H1 (cell line): ENCODE measurements at regions not wholly inside any gene's neighbourhood (a gene's known extent, or its start where the extent isn't known, plus 50 kb on each side); places are given as distances from the start of the nearest gene placed in this dataset.

ENCODE experiments used
- CTCF ChIA-PET: fragments of 300-600 bp; sonication (Branson Sonifier 250); formaldehyde crosslinking; loops from one replicate; lab custom pipeline; 2021; ENCODE audit not compliant: partially characterized antibody; lab: Charles Lee
- POLR2A ChIA-PET: fragments of 300-600 bp; sonication (Branson Sonifier 250); formaldehyde crosslinking; loops from one replicate; lab custom pipeline; 2021; ENCODE audit warnings: inconsistent platforms; ENCODE audit not compliant: partially characterized antibody; lab: Charles Lee
- DNase-seq, 2 experiments: peaks; one replicate each; pipeline versions ENCODE4 v3.0.0 to v3.0.0-alpha.2; 2010 to 2022; ENCODE audit warnings: low spot score in 2 of 2, low read depth in 1 of 2, mixed read lengths in 1 of 2
- FAIRE-seq: peaks from 2 replicates; lab custom pipeline; 2011; peaks lifted over from hg19 to GRCh38; lab: Jason Lieb, UNC
- H2AFZ ChIP-seq: 2 replicates; pipeline ENCODE4 v1.8.1; 2012; ENCODE audit warnings: low read length, inconsistent platforms
- H2AK5ac ChIP-seq: 2 replicates; pipeline ENCODE4 v1.6.1; 2013; ENCODE audit warnings: low read depth, low read length
- H2BK120ac ChIP-seq: replicated peaks from 2 replicates; pipeline ENCODE3; 2013; ENCODE audit warnings: low read depth, low read length, inconsistent platforms
- H2BK12ac ChIP-seq: 2 replicates; pipeline ENCODE4 v1.6.1; 2013; ENCODE audit warnings: low read depth, low read length
- H2BK15ac ChIP-seq: 2 replicates; pipeline ENCODE4 v1.6.1; 2013; ENCODE audit warnings: low read length
- H2BK20ac ChIP-seq: 2 replicates; pipeline ENCODE4 v1.6.1; 2013; ENCODE audit warnings: low read length
- H2BK5ac ChIP-seq: 2 replicates; pipeline ENCODE4 v1.6.1; 2013; ENCODE audit warnings: low read depth, low read length
- H3K14ac ChIP-seq: 2 replicates; pipeline ENCODE4 v1.6.1; 2013; ENCODE audit warnings: inconsistent platforms; ENCODE audit not compliant: insufficient read length
- H3K18ac ChIP-seq: 2 replicates; pipeline ENCODE4 v1.6.1; 2013; ENCODE audit warnings: low read length; ENCODE audit errors: extremely low read depth
- H3K23ac ChIP-seq: 2 replicates; pipeline ENCODE4 v1.6.1; 2013; ENCODE audit warnings: inconsistent platforms; ENCODE audit not compliant: insufficient read length
- H3K23me2 ChIP-seq: 2 replicates; pipeline ENCODE4 v1.6.1; 2013; ENCODE audit warnings: low read depth, low read length
- H3K27ac ChIP-seq: 2 replicates; pipeline ENCODE4 v1.6.1; 2011; ENCODE audit warnings: low read depth, low read length, inconsistent platforms
- H3K27me3 ChIP-seq, 4 experiments: replicated peaks in 1 of 4; 1 replicate in 1 of 4; 2 replicates in 3 of 4; pipeline versions ENCODE4 v1.6.1 to v1.8.1; 2011 to 2013; ENCODE audit warnings: low read length in 3 of 4, mild to moderate bottlenecking in 3 of 4, inconsistent platforms in 2 of 4, mixed read lengths in 2 of 4, moderate library complexity in 1 of 4; ENCODE audit not compliant: control insufficient read depth in 3 of 4, insufficient read depth in 3 of 4; ENCODE audit errors: extremely low read depth in 1 of 4
- H3K36me3 ChIP-seq, 4 experiments: 2 replicates each; pipeline versions ENCODE4 v1.6.1 to v1.8.1; 2011 to 2013; ENCODE audit warnings: mild to moderate bottlenecking in 4 of 4, low read length in 3 of 4, moderate library complexity in 2 of 4, control low read depth in 1 of 4, inconsistent platforms in 1 of 4; ENCODE audit not compliant: insufficient read depth in 4 of 4, control insufficient read depth in 2 of 4
- H3K4ac ChIP-seq: replicated peaks from 2 replicates; pipeline ENCODE3; 2013; ENCODE audit warnings: low read length, low read depth, mixed read lengths, inconsistent platforms; ENCODE audit not compliant: insufficient read length
- H3K4me1 ChIP-seq, 4 experiments: replicated peaks in 1 of 4; 1 replicate in 1 of 4; 2 replicates in 3 of 4; pipeline versions ENCODE4 v1.6.1 to v1.8.1; 2011 to 2013; ENCODE audit warnings: low read length in 3 of 4, inconsistent platforms in 2 of 4, mixed read lengths in 1 of 4; ENCODE audit not compliant: insufficient read depth in 4 of 4, control insufficient read depth in 3 of 4
- H3K4me2 ChIP-seq, 2 experiments: 2 replicates each; pipeline versions ENCODE4 v1.6.1 to v1.8.1; 2011 to 2013; ENCODE audit warnings: low read depth in 2 of 2, low read length in 2 of 2, control low read depth in 1 of 2, inconsistent platforms in 1 of 2, mild to moderate bottlenecking in 1 of 2; ENCODE audit not compliant: insufficient read depth in 1 of 2
- H3K4me3 ChIP-seq, 4 experiments: fragments of 200-600, 300-600 bp in 1 of 4; sonication (generic), shearing (Covaris generic), sonication (Bioruptor Twin) in 1 of 4; 2 replicates each; pipeline versions ENCODE4 v1.5.1 to v1.8.1; 2011 to 2016; ENCODE audit warnings: low read length in 4 of 4, low read depth in 3 of 4, control low read depth in 2 of 4, inconsistent platforms in 2 of 4, mild to moderate bottlenecking in 2 of 4, mixed read lengths in 1 of 4, moderate library complexity in 1 of 4; ENCODE audit not compliant: insufficient read depth in 2 of 4; ENCODE audit errors: extremely low read depth in 1 of 4
- H3K56ac ChIP-seq: replicated peaks from 2 replicates; pipeline ENCODE3; 2013; ENCODE audit warnings: low read depth, mild to moderate bottlenecking, mixed read lengths, low read length, inconsistent platforms; ENCODE audit not compliant: insufficient read length
- H3K79me1 ChIP-seq: 2 replicates; pipeline ENCODE4 v1.6.1; 2013; ENCODE audit warnings: low read depth, low read length, control low read depth
- H3K79me2 ChIP-seq, 2 experiments: 2 replicates each; pipeline versions ENCODE4 v1.6.1 to v1.8.1; 2012 to 2013; ENCODE audit warnings: low read length in 2 of 2, mild to moderate bottlenecking in 2 of 2, inconsistent platforms in 1 of 2; ENCODE audit not compliant: insufficient read depth in 2 of 2, control insufficient read depth in 1 of 2
- H3K9ac ChIP-seq, 4 experiments: replicated peaks in 1 of 4; 1 replicate in 1 of 4; 2 replicates in 3 of 4; pipeline versions ENCODE4 v1.6.1 to v1.8.1; 2011 to 2013; ENCODE audit warnings: low read depth in 3 of 4, low read length in 3 of 4, control low read depth in 2 of 4, mild to moderate bottlenecking in 2 of 4, moderate library complexity in 2 of 4, inconsistent platforms in 1 of 4; ENCODE audit errors: extremely low read depth in 1 of 4
- H3K9me3 ChIP-seq, 2 experiments: 2 replicates each; pipeline versions ENCODE4 v1.6.1 to v1.8.1; 2012 to 2013; ENCODE audit warnings: mild to moderate bottlenecking in 2 of 2, moderate library complexity in 2 of 2, control low read depth in 1 of 2, inconsistent platforms in 1 of 2, low read depth in 1 of 2, low read length in 1 of 2, mixed read lengths in 1 of 2; ENCODE audit not compliant: insufficient read depth in 2 of 2
- H4K20me1 ChIP-seq, 2 experiments: replicated peaks in 1 of 2; 2 replicates each; pipeline versions ENCODE3 to v1.8.1; 2011 to 2013; ENCODE audit warnings: inconsistent platforms in 2 of 2, low read length in 2 of 2, mild to moderate bottlenecking in 1 of 2; ENCODE audit not compliant: insufficient read depth in 2 of 2, control insufficient read depth in 1 of 2
- H4K5ac ChIP-seq: 2 replicates; pipeline ENCODE4 v1.6.1; 2013; ENCODE audit warnings: low read length, low read depth, mixed read lengths, inconsistent platforms; ENCODE audit not compliant: insufficient read length
- H4K8ac ChIP-seq: 2 replicates; pipeline ENCODE4 v1.8.0; 2013; ENCODE audit warnings: mild to moderate bottlenecking, moderate library complexity, low read length, inconsistent platforms; ENCODE audit not compliant: insufficient read depth; ENCODE audit errors: extremely low read depth
- H4K91ac ChIP-seq: replicated peaks from 2 replicates; pipeline ENCODE3; 2013; ENCODE audit warnings: low read length, mixed read lengths, inconsistent platforms; ENCODE audit not compliant: insufficient read length
- RNF2 ChIP-seq: fragments of 200-900, 300-1000 bp; sonication (generic); IDR thresholded peaks from 2 replicates; pipeline ENCODE4 v1.7.1; 2016; ENCODE audit warnings: borderline replicate concordance, low read depth, mild to moderate bottlenecking, antibody characterized with exemption, low read length; ENCODE audit not compliant: poor library complexity, severe bottlenecking; ENCODE audit errors: missing control alignments
- WGBS, 2 experiments: shearing (Covaris generic) in 1 of 2; methylation state at CpG; one replicate each; pipeline versions ENCODE4 v1.1.6 to v1.1.7; 2013 to 2015; ENCODE audit warnings: low lambda C conversion rate in 2 of 2, mixed read lengths in 2 of 2, inconsistent platforms in 1 of 2, low coverage in 1 of 2, missing lambda C conversion rate in 1 of 2; ENCODE audit not compliant: insufficient replicate concordance in 2 of 2, insufficient coverage in 1 of 2, insufficient read length in 1 of 2; ENCODE audit errors: extremely low coverage in 1 of 2, missing lambda C conversion rate in 1 of 2; 5-methylcytosine and 5-hydroxymethylcytosine counted together

DNA sequence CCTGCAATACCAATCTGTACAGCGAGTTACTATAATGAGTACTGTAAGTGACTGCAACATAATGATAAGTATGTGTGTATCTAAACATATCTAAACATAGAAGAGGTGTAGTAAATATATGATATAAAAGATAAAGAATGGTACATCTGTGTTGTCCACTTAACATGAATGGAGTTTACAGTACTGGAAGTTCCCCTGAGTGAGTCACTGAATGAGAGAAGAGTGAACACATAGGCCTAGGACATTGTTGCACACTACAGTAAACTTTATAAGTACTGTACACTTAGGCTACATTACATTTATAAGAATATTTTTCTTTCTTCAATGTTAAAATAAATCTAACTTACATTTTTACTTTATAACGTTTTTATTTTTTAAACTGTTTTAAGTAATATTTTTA lies 380.4 kb downstream of the MMUT start:
- no peak overlapping the region for H3K9ac ChIP-seq
- TF ChIP-seq RNF2 = no peak
- no peak overlapping the region for H2BK120ac ChIP-seq
- H3K4me3 ChIP-seq = no peak overlapping the region
- no peaks in the 10 kb centered on the region for H3K27me3 ChIP-seq
- no peaks in the 10 kb centered on the region for H3K23me2 ChIP-seq
- H2AFZ ChIP-seq = no peak overlapping the region
- ChIA-PET CTCF (no interaction called here), POLR2A (no interaction called here)
- no peaks in the 10 kb centered on the region for H4K20me1 ChIP-seq
- H3K4ac ChIP-seq = no peak overlapping the region
- H3K14ac ChIP-seq = no peak overlapping the region
- H2BK15ac ChIP-seq = no peak overlapping the region
- no peak overlapping the region for H3K18ac ChIP-seq
- no peaks in the 10 kb centered on the region for H3K4me1 ChIP-seq
- H3K79me1 ChIP-seq = no peaks in the 10 kb centered on the region
- H3K36me3 ChIP-seq = no peaks in the 10 kb centered on the region
- FAIRE-seq = no peak
- no peak overlapping the region for H2BK20ac ChIP-seq
- no peak overlapping the region for H2AK5ac ChIP-seq
- H3K27ac ChIP-seq = no peak overlapping the region
- no peak overlapping the region for H3K56ac ChIP-seq
- H3K4me2 ChIP-seq = no peak overlapping the region
- H3K79me2 ChIP-seq = no peaks in the 10 kb centered on the region
- H2BK5ac ChIP-seq = no peak overlapping the region
- no peak overlapping the region for H4K91ac ChIP-seq
- no peak overlapping the region for H3K23ac ChIP-seq
- no peak for DNase-seq
- no peaks in the 10 kb centered on the region for H3K9me3 ChIP-seq
- 87% methylated on average over 2 of the region's 2 CpGs; no CpG with 5 or more reads in 1 of the 2 experiments for WGBS, 2 experiments
- no peak overlapping the region for H4K5ac ChIP-seq
- no peak overlapping the region for H2BK12ac ChIP-seq
- H4K8ac ChIP-seq = no peak overlapping the region
